ENCODE measurements at regions not wholly inside any gene's neighbourhood (a gene's known extent, or its start where the extent isn't known, plus 50 kb on each side); places are given as distances from the start of the nearest gene placed in this dataset.

DNA sequence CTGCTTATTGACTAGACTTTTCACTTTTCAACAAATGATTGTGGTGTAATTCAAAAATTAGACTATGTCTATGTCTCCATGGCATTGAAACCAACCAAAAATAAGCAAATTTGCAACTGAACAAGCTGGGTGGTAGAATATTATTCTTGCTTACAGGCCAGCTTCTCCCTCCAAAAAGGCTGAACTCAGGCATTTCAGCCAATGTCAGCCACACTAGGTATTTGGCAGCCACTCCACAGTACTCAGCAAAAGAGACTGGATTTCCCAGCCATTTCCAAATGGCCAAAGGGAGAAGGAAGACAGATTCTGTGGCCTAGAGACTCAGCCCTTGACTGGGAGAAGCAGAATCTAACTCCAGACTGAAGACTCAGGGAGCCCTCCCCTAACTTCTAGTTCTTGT is 121.8 kb upstream of the IRX5 start:
- no peak overlapping the region for H3K4me2 ChIP-seq (ENCODE audit: low read depth, low read length, poor library complexity, severe bottlenecking)
- H3K27me3 ChIP-seq (ENCODE audit: low read length), result no peaks in the 10 kb centered on the region
- peak; percentile 1 for DNase-seq

DNA sequence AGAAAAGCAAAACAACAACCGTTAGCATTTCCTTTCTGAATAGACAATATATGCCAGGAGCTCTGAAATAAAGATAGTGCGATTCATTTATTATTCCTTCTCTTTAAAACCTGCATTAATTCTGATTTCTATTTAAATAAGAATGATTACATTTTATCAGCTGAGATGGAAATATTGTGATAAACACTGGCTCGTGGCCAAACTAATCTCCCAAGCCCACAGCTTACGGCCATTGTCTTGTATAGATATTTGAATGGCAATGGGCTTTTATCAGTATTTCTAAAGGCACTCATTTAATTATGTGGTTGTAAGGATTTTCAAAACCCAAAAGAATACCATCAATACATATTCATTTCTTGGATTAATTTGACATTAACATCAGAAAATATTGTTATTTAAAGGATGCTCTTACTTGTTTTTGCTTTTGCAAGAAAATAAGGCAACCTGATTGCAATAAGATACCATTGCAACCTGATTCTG is 123.7 kb upstream of the IRX5 start:
- Histone ChIP-seq H3K9me3 (ENCODE audit: low read length) (no peaks in the 10 kb centered on the region), H3K27me3 (ENCODE audit: low read length) (no peaks in the 10 kb centered on the region), H3K27ac (ENCODE audit: low read length) (no peak overlapping the region), H3K79me2 (ENCODE audit: low read length) (no peaks in the 10 kb centered on the region), H4K20me1 (ENCODE audit: insufficient read depth, low read depth, low read length) (no peaks in the 10 kb centered on the region), H3K9ac (ENCODE audit: low read length) (no peak overlapping the region), H3K36me3 (ENCODE audit: insufficient read depth, low read length) (no peaks in the 10 kb centered on the region), H3K9me2 (replicated peaks; ENCODE audit: insufficient read depth, low read length) (no peaks in the 10 kb centered on the region), H3K4me2 (ENCODE audit: low read depth, low read length, poor library complexity, severe bottlenecking) (no peak overlapping the region), H3K4me3 (ENCODE audit: low read length) (no peak overlapping the region), H2AFZ (ENCODE audit: low read length) (no peak overlapping the region), H3K4me1 (ENCODE audit: low read length) (no peaks in the 10 kb centered on the region)
- DNase-seq, result no peak

More for the DNA sequence above, 121.8 kb upstream of the IRX5 start:
- Histone ChIP-seq H3K36me3 (ENCODE audit: insufficient read depth, low read length) (no peaks in the 10 kb centered on the region), H3K9me2 (replicated peaks; ENCODE audit: insufficient read depth, low read length) (no peaks in the 10 kb centered on the region), H4K20me1 (ENCODE audit: insufficient read depth, low read depth, low read length) (no peaks in the 10 kb centered on the region), H3K4me1 (ENCODE audit: low read length) (no peaks in the 10 kb centered on the region), H3K9me3 (ENCODE audit: low read length) (no peaks in the 10 kb centered on the region), H3K4me3 (ENCODE audit: low read length) (no peak overlapping the region), H3K79me2 (ENCODE audit: low read length) (no peaks in the 10 kb centered on the region), H3K9ac (ENCODE audit: low read length) (no peak overlapping the region), H2AFZ (ENCODE audit: low read length) (no peak overlapping the region), H3K27ac (ENCODE audit: low read length) (no peak overlapping the region)

DNA sequence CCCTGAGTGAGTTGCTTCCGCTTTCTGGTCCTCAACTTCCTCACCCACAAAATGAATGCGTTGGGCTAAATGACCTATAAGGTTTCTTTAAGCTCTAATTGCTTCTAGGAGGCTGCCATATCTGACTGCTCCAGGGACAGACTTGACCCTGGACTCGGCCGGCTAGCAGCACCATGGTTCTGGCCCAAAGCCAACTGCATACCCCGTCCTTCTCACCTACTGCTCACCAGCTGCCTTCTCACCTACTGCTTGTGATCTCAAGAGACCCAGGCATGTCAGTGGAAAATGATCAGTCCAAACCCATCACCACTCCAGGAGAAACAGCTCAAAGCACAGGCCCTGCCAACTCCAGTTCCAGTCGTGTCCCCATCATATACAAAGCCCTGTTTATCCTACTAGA is 124.3 kb upstream of the IRX5 start:
- Histone ChIP-seq H3K4me3 (ENCODE audit: low read length) (no peak overlapping the region), H3K9me2 (replicated peaks; ENCODE audit: insufficient read depth, low read length) (no peaks in the 10 kb centered on the region), H3K4me2 (ENCODE audit: low read depth, low read length, poor library complexity, severe bottlenecking) (no peak overlapping the region), H2AFZ (ENCODE audit: low read length) (no peak overlapping the region), H3K36me3 (ENCODE audit: insufficient read depth, low read length) (no peaks in the 10 kb centered on the region), H3K27ac (ENCODE audit: low read length) (no peak overlapping the region), H4K20me1 (ENCODE audit: insufficient read depth, low read depth, low read length) (no peaks in the 10 kb centered on the region), H3K27me3 (ENCODE audit: low read length) (no peaks in the 10 kb centered on the region), H3K4me1 (ENCODE audit: low read length) (no peaks in the 10 kb centered on the region), H3K9ac (ENCODE audit: low read length) (no peak overlapping the region), H3K79me2 (ENCODE audit: low read length) (no peaks in the 10 kb centered on the region), H3K9me3 (ENCODE audit: low read length) (no peaks in the 10 kb centered on the region)
- peak; percentile 31 for DNase-seq

DNA sequence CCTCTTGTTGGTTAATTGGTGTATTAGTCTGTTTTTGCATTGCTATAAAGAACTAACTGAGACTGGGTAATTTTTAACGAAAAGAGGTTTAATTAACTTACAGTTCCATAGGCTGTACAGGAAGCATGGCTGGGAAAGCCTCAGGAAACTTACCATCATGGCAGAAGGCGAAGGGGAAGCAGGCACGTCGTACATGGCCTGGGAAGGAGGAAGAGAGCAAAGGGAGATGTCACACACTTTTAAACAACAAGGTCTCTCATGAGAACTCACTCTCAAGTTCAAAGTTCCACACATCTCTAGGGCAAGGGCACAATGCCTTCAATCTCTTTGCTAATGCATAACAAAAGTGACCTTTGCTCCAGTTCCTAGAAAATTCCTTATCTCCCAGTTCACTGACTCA is 125.0 kb upstream of the IRX5 start:
- H4K20me1 ChIP-seq (ENCODE audit: insufficient read depth, low read depth, low read length), result no peaks in the 10 kb centered on the region
- no peak overlapping the region for H3K27ac ChIP-seq (ENCODE audit: low read length)
- DNase-seq, result no peak
- H3K4me1 ChIP-seq (ENCODE audit: low read length), result no peaks in the 10 kb centered on the region
- no peak overlapping the region for H2AFZ ChIP-seq (ENCODE audit: low read length)
- H3K36me3 ChIP-seq (ENCODE audit: insufficient read depth, low read length), result no peaks in the 10 kb centered on the region
- H3K9me2 ChIP-seq (replicated peaks; ENCODE audit: insufficient read depth, low read length), result no peaks in the 10 kb centered on the region
- no peaks in the 10 kb centered on the region for H3K79me2 ChIP-seq (ENCODE audit: low read length)
- H3K27me3 ChIP-seq (ENCODE audit: low read length), result no peaks in the 10 kb centered on the region
- no peak overlapping the region for H3K4me2 ChIP-seq (ENCODE audit: low read depth, low read length, poor library complexity, severe bottlenecking)
- H3K9me3 ChIP-seq (ENCODE audit: low read length), result no peaks in the 10 kb centered on the region
- H3K4me3 ChIP-seq (ENCODE audit: low read length), result no peak overlapping the region
- H3K9ac ChIP-seq (ENCODE audit: low read length), result no peak overlapping the region

DNA sequence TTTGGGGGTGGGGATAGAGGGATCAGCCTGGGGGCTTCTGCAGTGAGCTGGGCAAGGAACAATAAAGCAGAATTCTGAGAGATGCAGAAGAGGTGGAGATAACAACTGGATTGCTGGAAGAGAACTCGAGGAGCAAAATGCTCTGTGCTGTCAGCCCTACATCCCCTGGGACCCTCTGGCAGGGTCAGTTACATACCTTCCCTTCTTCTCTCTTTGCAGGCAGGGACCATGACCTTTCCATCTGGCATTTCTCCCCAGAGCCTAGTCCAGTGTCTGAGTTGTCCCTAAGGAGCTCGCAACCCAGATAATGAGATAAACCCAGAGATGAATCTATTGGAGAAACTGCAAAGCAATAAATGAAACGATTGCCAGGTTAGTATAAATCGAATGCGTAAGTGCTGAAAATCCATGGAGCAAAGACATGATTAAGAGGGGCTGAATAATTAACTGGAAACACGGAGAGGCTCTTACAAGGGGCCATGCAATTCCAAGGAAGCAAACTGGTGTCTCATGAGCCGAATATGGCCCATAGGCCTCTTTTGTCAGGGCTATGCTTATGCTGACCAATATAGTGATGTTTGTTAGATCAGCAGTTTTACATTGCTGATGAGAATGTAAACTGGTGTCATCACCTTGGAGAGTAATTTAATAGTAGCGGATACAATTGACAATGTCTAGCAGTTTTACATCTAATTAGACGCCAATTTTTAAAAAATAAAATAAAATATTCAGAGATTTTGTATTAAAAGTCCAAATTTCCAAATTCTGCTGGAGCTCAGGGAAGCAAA is 129.4 kb upstream of the IRX5 start:
- no peak overlapping the region for H2AFZ ChIP-seq (ENCODE audit: low read length)
- H3K79me2 ChIP-seq (ENCODE audit: low read length), result no peaks in the 10 kb centered on the region
- peak; percentile 5 for DNase-seq
- no peak overlapping the region for H3K4me2 ChIP-seq (ENCODE audit: low read depth, low read length, poor library complexity, severe bottlenecking)
- H3K4me1 ChIP-seq (ENCODE audit: low read length), result no peaks in the 10 kb centered on the region
- H3K9me3 ChIP-seq (ENCODE audit: low read length), result no peaks in the 10 kb centered on the region
- H4K20me1 ChIP-seq (ENCODE audit: insufficient read depth, low read depth, low read length), result no peaks in the 10 kb centered on the region
- H3K9me2 ChIP-seq (replicated peaks; ENCODE audit: insufficient read depth, low read length), result no peaks in the 10 kb centered on the region
- H3K27me3 ChIP-seq (ENCODE audit: low read length), result no peaks in the 10 kb centered on the region
- no peak overlapping the region for H3K4me3 ChIP-seq (ENCODE audit: low read length)
- H3K9ac ChIP-seq (ENCODE audit: low read length), result no peak overlapping the region
- no peaks in the 10 kb centered on the region for H3K36me3 ChIP-seq (ENCODE audit: insufficient read depth, low read length)
- H3K27ac ChIP-seq (ENCODE audit: low read length), result no peak overlapping the region

DNA sequence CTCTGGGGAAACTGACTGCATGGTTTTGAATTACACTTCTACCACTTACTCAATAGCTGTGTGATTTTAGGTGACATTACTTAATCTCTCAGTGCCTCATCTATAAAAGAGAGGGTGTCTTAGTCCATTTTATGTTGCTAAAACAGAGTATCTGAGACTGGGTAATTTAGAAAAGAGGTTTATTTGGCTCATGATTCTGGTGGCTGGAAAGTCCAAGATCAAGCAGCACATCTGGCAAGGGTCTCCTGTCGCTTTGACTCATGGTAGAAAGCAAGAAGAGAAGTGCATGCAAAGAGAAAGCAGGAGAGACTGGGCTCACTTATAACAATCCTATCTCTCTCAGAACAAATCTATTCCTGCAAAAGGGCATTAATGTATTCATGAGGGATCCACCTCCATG is 132.4 kb upstream of the IRX5 start:
- Histone ChIP-seq H3K9me3 (ENCODE audit: low read length) (no peaks in the 10 kb centered on the region), H2AFZ (ENCODE audit: low read length) (no peak overlapping the region), H3K27ac (ENCODE audit: low read length) (no peak overlapping the region), H3K79me2 (ENCODE audit: low read length) (no peaks in the 10 kb centered on the region), H3K9me2 (replicated peaks; ENCODE audit: insufficient read depth, low read length) (no peaks in the 10 kb centered on the region), H3K4me1 (ENCODE audit: low read length) (no peaks in the 10 kb centered on the region), H3K36me3 (ENCODE audit: insufficient read depth, low read length) (no peaks in the 10 kb centered on the region), H3K9ac (ENCODE audit: low read length) (no peak overlapping the region), H3K4me3 (ENCODE audit: low read length) (no peak overlapping the region), H4K20me1 (ENCODE audit: insufficient read depth, low read depth, low read length) (no peaks in the 10 kb centered on the region), H3K27me3 (ENCODE audit: low read length) (no peaks in the 10 kb centered on the region), H3K4me2 (ENCODE audit: low read depth, low read length, poor library complexity, severe bottlenecking) (no peak overlapping the region)
- no peak for DNase-seq

DNA sequence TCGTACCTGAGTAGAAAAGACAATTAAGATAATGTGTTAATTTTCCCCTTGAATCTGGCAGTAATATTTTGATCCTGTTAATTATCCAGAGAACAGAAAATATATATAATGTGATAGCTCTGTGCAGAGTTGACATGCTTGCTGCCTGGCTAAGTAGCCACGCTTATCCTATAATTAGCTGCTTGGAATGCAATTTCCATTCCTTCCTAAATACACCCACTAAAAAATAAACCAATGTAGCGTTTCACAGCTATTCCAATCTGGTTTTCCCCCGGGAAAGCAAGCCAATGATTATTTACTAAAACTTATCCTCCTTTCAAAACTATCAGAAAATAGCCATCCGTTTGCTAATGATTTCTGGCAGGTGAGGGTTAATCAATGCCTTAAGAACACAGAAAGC is 134.5 kb upstream of the IRX5 start:
- Histone ChIP-seq H3K4me2 (ENCODE audit: low read depth, low read length, poor library complexity, severe bottlenecking) (no peak overlapping the region), H3K36me3 (ENCODE audit: insufficient read depth, low read length) (no peaks in the 10 kb centered on the region), H4K20me1 (ENCODE audit: insufficient read depth, low read depth, low read length) (no peaks in the 10 kb centered on the region), H3K4me1 (ENCODE audit: low read length) (no peaks in the 10 kb centered on the region), H3K9ac (ENCODE audit: low read length) (no peak overlapping the region), H3K9me2 (replicated peaks; ENCODE audit: insufficient read depth, low read length) (no peaks in the 10 kb centered on the region), H3K9me3 (ENCODE audit: low read length) (no peaks in the 10 kb centered on the region), H3K4me3 (ENCODE audit: low read length) (no peak overlapping the region), H3K79me2 (ENCODE audit: low read length) (no peaks in the 10 kb centered on the region), H2AFZ (ENCODE audit: low read length) (no peak overlapping the region), H3K27me3 (ENCODE audit: low read length) (no peaks in the 10 kb centered on the region), H3K27ac (ENCODE audit: low read length) (no peak overlapping the region)
- DNase-seq, result no peak

DNA sequence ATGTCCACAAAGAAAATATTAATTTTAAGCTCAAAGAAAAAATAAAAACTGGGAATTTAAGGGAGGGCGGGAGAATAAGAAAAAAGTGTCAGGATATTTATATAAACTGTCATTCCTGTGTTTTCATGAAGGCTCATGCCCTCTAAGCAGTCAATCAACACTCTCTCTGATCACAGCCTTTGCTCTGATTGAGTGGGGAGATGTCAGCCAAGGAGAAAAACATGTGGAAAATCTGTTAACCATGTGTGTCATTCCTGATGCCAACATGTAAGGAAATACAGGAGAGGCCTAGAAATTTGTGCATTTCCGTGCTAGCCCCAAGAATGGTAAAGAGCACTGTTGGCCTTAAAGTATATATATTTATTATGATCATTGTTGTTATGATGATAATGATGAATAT is 137.9 kb upstream of the IRX5 start:
- H3K9me3 ChIP-seq (ENCODE audit: low read length), result no peaks in the 10 kb centered on the region
- no peak overlapping the region for H3K4me3 ChIP-seq (ENCODE audit: low read length)
- no peaks in the 10 kb centered on the region for H3K27me3 ChIP-seq (ENCODE audit: low read length)
- H3K4me2 ChIP-seq (ENCODE audit: low read depth, low read length, poor library complexity, severe bottlenecking), result no peak overlapping the region
- H3K79me2 ChIP-seq (ENCODE audit: low read length), result no peaks in the 10 kb centered on the region
- H3K9me2 ChIP-seq (replicated peaks; ENCODE audit: insufficient read depth, low read length), result no peaks in the 10 kb centered on the region
- no peak overlapping the region for H3K9ac ChIP-seq (ENCODE audit: low read length)
- H3K27ac ChIP-seq (ENCODE audit: low read length), result no peak overlapping the region
- no peak overlapping the region for H2AFZ ChIP-seq (ENCODE audit: low read length)
- no peaks in the 10 kb centered on the region for H3K4me1 ChIP-seq (ENCODE audit: low read length)
- H3K36me3 ChIP-seq (ENCODE audit: insufficient read depth, low read length), result no peaks in the 10 kb centered on the region
- no peaks in the 10 kb centered on the region for H4K20me1 ChIP-seq (ENCODE audit: insufficient read depth, low read depth, low read length)
- DNase-seq, result no peak

All from Karpas-422 (cell line).